Prostate gland (tissue), 2 donors: ENCODE measurements at regions not wholly inside any gene's neighbourhood (a gene's known extent, or its start where the extent isn't known, plus 50 kb on each side); places are given as distances from the start of the nearest gene placed in this dataset.

Source experiments
- DNase-seq: peaks from one replicate; pipeline ENCODE4 v3.0.0-alpha.2; 2019; ENCODE audit warnings: low spot score
- H3K27ac ChIP-seq, 2 donors: fragments of 200-600 bp; sonication (generic); 2 replicates each; pipeline ENCODE4 v1.5.1; 2017 to 2019
- H3K27me3 ChIP-seq: fragments of 200-600 bp; sonication (generic); replicated peaks from 2 replicates; pipeline ENCODE4 v1.5.1; 2019; ENCODE audit not compliant: insufficient read depth
- H3K36me3 ChIP-seq, 2 donors: fragments of 200-600 bp; sonication (generic); 1 replicate in 1 of 2; 2 replicates in 1 of 2; pipeline versions ENCODE4 v1.5.1 to v1.8.1; 2017 to 2019
- H3K4me1 ChIP-seq: fragments of 200-600 bp; sonication (generic); replicated peaks from 2 replicates; pipeline ENCODE4 v1.5.1; 2019
- H3K4me3 ChIP-seq, 2 donors: fragments of 200-600 bp; sonication (generic); 2 replicates each; pipeline ENCODE4 v1.5.1; 2017 to 2019
- H3K9me3 ChIP-seq: fragments of 200-600 bp; sonication (generic); 2 replicates; pipeline ENCODE4 v1.5.1; 2017
- POLR2A ChIP-seq: fragments of 450-650 bp; IDR thresholded peaks from one replicate; pipeline ENCODE4 v1.6.1; 2016; ENCODE audit warnings: antibody characterized with exemption, mild to moderate bottlenecking
- POLR2AphosphoS5 ChIP-seq: sonication (generic); formaldehyde crosslinking; IDR thresholded peaks from one replicate; pipeline ENCODE4 v1.6.1; 2017; ENCODE audit warnings: antibody characterized with exemption
- WGBS: methylation state at CpG from one replicate; pipeline ENCODE4 v1.1.5; 2018; 5-methylcytosine and 5-hydroxymethylcytosine counted together
- intact Hi-C: fragments of 100-400 bp; cut with DNase I; formaldehyde crosslinking; loops from one replicate; pipeline ENCODE4 v1.14.2; 2022
- TF ChIP-seq, protein P1 (sequence below), 4 experiments: fragments of 200-600 bp in 2 of 4; fragments of 450-650 bp in 2 of 4; sonication (generic) in 2 of 4; IDR thresholded peaks; 1 replicate in 3 of 4; 2 replicates in 1 of 4; pipeline ENCODE4 v1.5.1; 2016 to 2019; ENCODE audit warnings: antibody characterized with exemption in 4 of 4, mild to moderate bottlenecking in 2 of 4, moderate library complexity in 2 of 4

DNA sequence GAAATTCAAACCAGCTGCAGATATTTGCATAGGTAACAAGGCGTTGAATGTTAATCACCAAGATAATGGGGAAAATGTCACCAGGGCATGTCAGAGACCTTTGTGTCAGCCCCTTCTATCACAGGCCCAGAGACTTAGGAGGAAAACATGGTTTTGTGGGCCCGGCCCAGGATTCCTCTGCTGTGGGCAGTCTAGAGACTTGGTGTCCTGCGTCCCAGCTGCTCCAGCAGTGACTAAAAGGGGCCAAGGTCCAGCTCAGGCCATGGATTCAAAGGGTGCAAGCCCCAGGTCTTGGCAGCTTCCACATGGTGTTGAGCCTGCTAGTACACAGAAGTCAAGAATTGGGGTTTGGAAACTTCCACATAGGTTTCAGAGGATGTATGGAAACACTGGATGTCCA, 147.5 kb upstream of the ZWINT start:
- H3K36me3 ChIP-seq = no peaks in the 10 kb centered on the region
- 93% methylated on average over 2 of the region's 3 CpGs for WGBS
- H3K4me1 ChIP-seq = no peaks in the 10 kb centered on the region
- intact Hi-C loops = no loop called here
- no peak overlapping the region for H3K4me3 ChIP-seq
- DNase-seq = no peak
- H3K9me3 ChIP-seq = no peaks in the 10 kb centered on the region
- no peaks in the 10 kb centered on the region for H3K27me3 ChIP-seq
- TF ChIP-seq, protein P1, sequence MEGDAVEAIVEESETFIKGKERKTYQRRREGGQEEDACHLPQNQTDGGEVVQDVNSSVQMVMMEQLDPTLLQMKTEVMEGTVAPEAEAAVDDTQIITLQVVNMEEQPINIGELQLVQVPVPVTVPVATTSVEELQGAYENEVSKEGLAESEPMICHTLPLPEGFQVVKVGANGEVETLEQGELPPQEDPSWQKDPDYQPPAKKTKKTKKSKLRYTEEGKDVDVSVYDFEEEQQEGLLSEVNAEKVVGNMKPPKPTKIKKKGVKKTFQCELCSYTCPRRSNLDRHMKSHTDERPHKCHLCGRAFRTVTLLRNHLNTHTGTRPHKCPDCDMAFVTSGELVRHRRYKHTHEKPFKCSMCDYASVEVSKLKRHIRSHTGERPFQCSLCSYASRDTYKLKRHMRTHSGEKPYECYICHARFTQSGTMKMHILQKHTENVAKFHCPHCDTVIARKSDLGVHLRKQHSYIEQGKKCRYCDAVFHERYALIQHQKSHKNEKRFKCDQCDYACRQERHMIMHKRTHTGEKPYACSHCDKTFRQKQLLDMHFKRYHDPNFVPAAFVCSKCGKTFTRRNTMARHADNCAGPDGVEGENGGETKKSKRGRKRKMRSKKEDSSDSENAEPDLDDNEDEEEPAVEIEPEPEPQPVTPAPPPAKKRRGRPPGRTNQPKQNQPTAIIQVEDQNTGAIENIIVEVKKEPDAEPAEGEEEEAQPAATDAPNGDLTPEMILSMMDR (IDR thresholded peaks at IDR 0.05) = no peak
- no peak for TF ChIP-seq POLR2A
- no peak for TF ChIP-seq POLR2AphosphoS5
- H3K27ac ChIP-seq = no peak overlapping the region

DNA sequence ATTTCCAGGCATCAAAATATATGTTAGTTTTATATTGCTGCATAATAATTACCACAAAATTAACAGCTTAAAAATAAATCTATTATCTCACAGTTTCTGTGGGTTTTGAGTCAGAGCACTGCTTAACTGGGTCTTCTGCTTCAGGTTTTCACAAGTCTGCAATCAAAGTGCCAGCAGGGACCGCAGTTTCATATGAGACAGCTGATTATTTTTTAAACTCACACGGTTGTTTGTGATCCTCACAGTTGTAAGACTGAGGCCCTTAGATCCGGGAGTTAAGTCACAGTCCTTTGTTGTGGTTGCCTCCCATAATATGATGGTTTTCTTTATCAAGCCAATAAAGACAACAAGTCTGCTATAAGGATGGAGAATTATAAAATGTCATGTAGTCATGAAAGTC, 146.0 kb upstream of the ZWINT start:
- no peak for DNase-seq
- TF ChIP-seq POLR2AphosphoS5 (no peak), POLR2A (no peak)
- TF ChIP-seq, protein P1 (IDR thresholded peaks at IDR 0.05) = no peak
- H3K4me1 ChIP-seq = no peaks in the 10 kb centered on the region
- intact Hi-C loops = no loop called here
- H3K9me3 ChIP-seq = no peaks in the 10 kb centered on the region
- H3K36me3 ChIP-seq = no peaks in the 10 kb centered on the region
- H3K27me3 ChIP-seq = no peaks in the 10 kb centered on the region
- WGBS = 78% methylated on average over 3 of the region's 3 CpGs
- H3K27ac ChIP-seq = no peak overlapping the region
- no peak overlapping the region for H3K4me3 ChIP-seq

GRCh38 chr10:56505555-56505954, 144.5 kb upstream of the ZWINT start:
- intact Hi-C loops = no loop called here
- Histone ChIP-seq H3K27ac (no peak overlapping the region), H3K27me3 (no peaks in the 10 kb centered on the region), H3K36me3 (no peaks in the 10 kb centered on the region), H3K4me3 (no peak overlapping the region), H3K9me3 (no peaks in the 10 kb centered on the region), H3K4me1 (no peaks in the 10 kb centered on the region)
- DNase-seq = no peak
- WGBS = 76% methylated on average over 3 of the region's 3 CpGs
- TF ChIP-seq POLR2AphosphoS5 = no peak
- TF ChIP-seq, protein P1 (IDR thresholded peaks at IDR 0.05) = no peak
- no peak for TF ChIP-seq POLR2A

GRCh38 chr10:56496186-56496486, 135.1 kb upstream of the ZWINT start:
- H3K9me3 ChIP-seq = no peaks in the 10 kb centered on the region
- no peaks in the 10 kb centered on the region for H3K27me3 ChIP-seq
- no peak overlapping the region for H3K27ac ChIP-seq
- WGBS = 83% methylated on average over 2 of the region's 2 CpGs
- intact Hi-C loops = no loop called here
- no peaks in the 10 kb centered on the region for H3K4me1 ChIP-seq
- H3K36me3 ChIP-seq = no peaks in the 10 kb centered on the region
- TF ChIP-seq, protein P1 (IDR thresholded peaks at IDR 0.05) = no peak
- TF ChIP-seq POLR2A = no peak
- no peak for TF ChIP-seq POLR2AphosphoS5
- H3K4me3 ChIP-seq = no peak overlapping the region
- no peak for DNase-seq

DNA sequence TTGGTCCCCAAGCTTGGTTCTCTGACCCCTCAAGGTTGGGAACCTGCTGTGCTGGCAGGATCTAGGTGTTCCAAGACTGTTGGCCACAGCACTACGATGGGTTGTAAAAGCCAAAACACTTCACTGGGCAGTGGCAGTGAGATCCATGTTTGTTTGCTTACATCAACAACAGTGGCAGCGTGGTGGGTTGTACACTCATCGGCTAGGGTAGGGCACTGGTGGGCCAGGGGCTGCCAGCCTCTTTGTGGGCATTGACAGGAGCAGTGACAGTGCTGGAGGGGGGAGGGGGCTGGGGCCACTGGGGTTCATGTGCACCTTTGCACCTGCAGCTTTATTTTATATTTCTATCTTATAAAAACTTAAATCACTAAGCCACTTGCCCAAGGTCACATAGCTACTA, 126.7 kb upstream of the ZWINT start:
- intact Hi-C loops = no loop called here
- DNase-seq = no peak
- no peak for TF ChIP-seq POLR2AphosphoS5
- no peak for TF ChIP-seq POLR2A
- TF ChIP-seq, protein P1 (IDR thresholded peaks at IDR 0.05) = no peak
- 73% methylated on average over 3 of the region's 3 CpGs for WGBS
- H3K36me3 ChIP-seq = no peaks in the 10 kb centered on the region
- H3K4me3 ChIP-seq = no peak overlapping the region
- no peaks in the 10 kb centered on the region for H3K9me3 ChIP-seq
- no peak overlapping the region for H3K27ac ChIP-seq
- H3K27me3 ChIP-seq = no peaks in the 10 kb centered on the region
- no peaks in the 10 kb centered on the region for H3K4me1 ChIP-seq
